GM12878 (cell line): ENCODE measurements at regions not wholly inside any gene's neighbourhood (a gene's known extent, or its start where the extent isn't known, plus 50 kb on each side); places are given as distances from the start of the nearest gene placed in this dataset.

Experiments
- ASH2L ChIP-seq: fragments of 300-600, 200-600 bp; sonication (generic); IDR thresholded peaks from 2 replicates; pipeline ENCODE4 v1.6.1; 2017; ENCODE audit warnings: low read depth, mild to moderate bottlenecking, borderline replicate concordance
- BMI1 ChIP-seq: fragments of 450-650 bp; IDR thresholded peaks from 2 replicates; pipeline ENCODE4 v1.6.1; 2016; ENCODE audit warnings: mild to moderate bottlenecking, moderate library complexity, borderline replicate concordance
- ETV6 ChIP-seq, 2 experiments: fragments of 450-650 bp in 1 of 2; IDR thresholded peaks in 1 of 2; conservative IDR thresholded peaks in 1 of 2; 2 replicates each; pipeline ENCODE4 v1.6.1; 2014; ENCODE audit warnings: antibody characterized with exemption in 1 of 2, borderline replicate concordance in 1 of 2, low read depth in 1 of 2, mild to moderate bottlenecking in 1 of 2, moderate library complexity in 1 of 2
- HDAC2 ChIP-seq: fragments of 200-600 bp; sonication (generic); IDR thresholded peaks from 2 replicates; pipeline ENCODE4 v1.6.1; 2017
- IKZF2 ChIP-seq, 2 experiments: fragments of 450-650 bp; IDR thresholded peaks; 2 replicates each; pipeline ENCODE4 v1.6.1; 2017; ENCODE audit warnings: mild to moderate bottlenecking in 2 of 2, moderate library complexity in 2 of 2
- MYC ChIP-seq: IDR thresholded peaks from 2 replicates; pipeline ENCODE4 v1.6.1; 2011; ENCODE audit warnings: mild to moderate bottlenecking, low read length, moderate library complexity, inconsistent platforms; ENCODE audit not compliant: insufficient read depth, insufficient replicate concordance, insufficient read length, severe bottlenecking
- NR2C1 ChIP-seq: fragments of 450-650 bp; IDR thresholded peaks from 2 replicates; pipeline ENCODE4 v1.6.1; 2017; ENCODE audit warnings: antibody characterized with exemption, mild to moderate bottlenecking, moderate library complexity
- NR2C2 ChIP-seq: IDR thresholded peaks from 2 replicates; pipeline ENCODE4 v1.6.1; 2011; ENCODE audit warnings: borderline replicate concordance, low read depth; ENCODE audit not compliant: control insufficient read depth, insufficient read length
- POLR2A ChIP-seq: IDR thresholded peaks from 2 replicates; pipeline ENCODE4 v1.6.1; 2011; ENCODE audit warnings: low read depth, mild to moderate bottlenecking, low read length
- YY1 ChIP-seq: IDR thresholded peaks from 2 replicates; pipeline ENCODE4 v1.6.1; 2011; ENCODE audit warnings: low read depth, mild to moderate bottlenecking, low read length
- TF ChIP-seq, protein P1 (sequence below): fragments of 450-650 bp; IDR thresholded peaks from 2 replicates; pipeline ENCODE4 v1.6.1; 2017; ENCODE audit warnings: antibody characterized with exemption, mild to moderate bottlenecking, moderate library complexity
- TF ChIP-seq, protein P2 (sequence below): fragments of 450-650 bp; IDR thresholded peaks from 2 replicates; pipeline ENCODE4 v1.6.1; 2017; ENCODE audit warnings: mild to moderate bottlenecking
- TF ChIP-seq, protein P3 (sequence below): IDR thresholded peaks from 2 replicates; pipeline ENCODE4 v1.6.1; 2012; ENCODE audit warnings: low read depth, low read length, improper control_type of control experiment
- TF ChIP-seq, protein P4 (sequence below), 3 experiments: IDR thresholded peaks in 2 of 3; conservative IDR thresholded peaks in 1 of 3; 2 replicates each; pipeline ENCODE4 v1.5.1; 2011; ENCODE audit warnings: low read depth in 3 of 3, low read length in 3 of 3, mild to moderate bottlenecking in 3 of 3, control low read depth in 2 of 3, moderate library complexity in 2 of 3, inconsistent platforms in 1 of 3, mixed read lengths in 1 of 3; ENCODE audit not compliant: control insufficient read depth in 2 of 3, insufficient read depth in 1 of 3; ENCODE audit errors: extremely low read depth in 1 of 3

DNA sequence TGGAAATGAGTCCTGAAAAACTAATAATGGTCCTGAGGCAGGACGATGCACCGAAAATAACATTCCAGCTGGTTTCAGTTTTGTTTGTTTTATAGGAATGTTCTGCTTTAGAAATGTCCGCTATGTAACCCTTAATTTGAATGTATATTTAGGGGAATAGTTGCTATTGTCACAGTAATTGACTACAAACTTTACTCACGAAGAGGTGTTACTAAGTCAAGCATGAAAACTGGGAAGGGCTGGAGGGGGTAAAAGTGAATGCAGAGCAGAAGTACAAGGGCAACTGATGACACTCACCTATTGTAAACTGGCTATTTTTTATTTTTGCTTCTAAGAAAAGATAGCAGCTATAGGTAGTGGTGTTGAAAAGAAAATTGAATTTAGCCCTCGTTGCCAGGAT lies 230.7 kb upstream of the SYT10 start:
- TF ChIP-seq, protein P1, sequence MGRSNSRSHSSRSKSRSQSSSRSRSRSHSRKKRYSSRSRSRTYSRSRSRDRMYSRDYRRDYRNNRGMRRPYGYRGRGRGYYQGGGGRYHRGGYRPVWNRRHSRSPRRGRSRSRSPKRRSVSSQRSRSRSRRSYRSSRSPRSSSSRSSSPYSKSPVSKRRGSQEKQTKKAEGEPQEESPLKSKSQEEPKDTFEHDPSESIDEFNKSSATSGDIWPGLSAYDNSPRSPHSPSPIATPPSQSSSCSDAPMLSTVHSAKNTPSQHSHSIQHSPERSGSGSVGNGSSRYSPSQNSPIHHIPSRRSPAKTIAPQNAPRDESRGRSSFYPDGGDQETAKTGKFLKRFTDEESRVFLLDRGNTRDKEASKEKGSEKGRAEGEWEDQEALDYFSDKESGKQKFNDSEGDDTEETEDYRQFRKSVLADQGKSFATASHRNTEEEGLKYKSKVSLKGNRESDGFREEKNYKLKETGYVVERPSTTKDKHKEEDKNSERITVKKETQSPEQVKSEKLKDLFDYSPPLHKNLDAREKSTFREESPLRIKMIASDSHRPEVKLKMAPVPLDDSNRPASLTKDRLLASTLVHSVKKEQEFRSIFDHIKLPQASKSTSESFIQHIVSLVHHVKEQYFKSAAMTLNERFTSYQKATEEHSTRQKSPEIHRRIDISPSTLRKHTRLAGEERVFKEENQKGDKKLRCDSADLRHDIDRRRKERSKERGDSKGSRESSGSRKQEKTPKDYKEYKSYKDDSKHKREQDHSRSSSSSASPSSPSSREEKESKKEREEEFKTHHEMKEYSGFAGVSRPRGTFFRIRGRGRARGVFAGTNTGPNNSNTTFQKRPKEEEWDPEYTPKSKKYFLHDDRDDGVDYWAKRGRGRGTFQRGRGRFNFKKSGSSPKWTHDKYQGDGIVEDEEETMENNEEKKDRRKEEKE, result no peak
- TF ChIP-seq YY1 (no peak), ASH2L (no peak), HDAC2 (no peak), ETV6 (conservative IDR thresholded peaks at IDR 0.05 in 1 of 2, IDR thresholded peaks at IDR 0.05 in 1 of 2; ENCODE audit: borderline replicate concordance in 1 of 2, low read depth in 1 of 2) (no peak), NR2C2 (no peak), BMI1 (no peak), POLR2A (no peak), MYC (no peak), NR2C1 (no peak), IKZF2 (IDR thresholded peaks at IDR 0.05) (no peak)
- TF ChIP-seq, protein P2, sequence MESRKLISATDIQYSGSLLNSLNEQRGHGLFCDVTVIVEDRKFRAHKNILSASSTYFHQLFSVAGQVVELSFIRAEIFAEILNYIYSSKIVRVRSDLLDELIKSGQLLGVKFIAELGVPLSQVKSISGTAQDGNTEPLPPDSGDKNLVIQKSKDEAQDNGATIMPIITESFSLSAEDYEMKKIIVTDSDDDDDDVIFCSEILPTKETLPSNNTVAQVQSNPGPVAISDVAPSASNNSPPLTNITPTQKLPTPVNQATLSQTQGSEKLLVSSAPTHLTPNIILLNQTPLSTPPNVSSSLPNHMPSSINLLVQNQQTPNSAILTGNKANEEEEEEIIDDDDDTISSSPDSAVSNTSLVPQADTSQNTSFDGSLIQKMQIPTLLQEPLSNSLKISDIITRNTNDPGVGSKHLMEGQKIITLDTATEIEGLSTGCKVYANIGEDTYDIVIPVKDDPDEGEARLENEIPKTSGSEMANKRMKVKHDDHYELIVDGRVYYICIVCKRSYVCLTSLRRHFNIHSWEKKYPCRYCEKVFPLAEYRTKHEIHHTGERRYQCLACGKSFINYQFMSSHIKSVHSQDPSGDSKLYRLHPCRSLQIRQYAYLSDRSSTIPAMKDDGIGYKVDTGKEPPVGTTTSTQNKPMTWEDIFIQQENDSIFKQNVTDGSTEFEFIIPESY, result no peak
- TF ChIP-seq, protein P3, sequence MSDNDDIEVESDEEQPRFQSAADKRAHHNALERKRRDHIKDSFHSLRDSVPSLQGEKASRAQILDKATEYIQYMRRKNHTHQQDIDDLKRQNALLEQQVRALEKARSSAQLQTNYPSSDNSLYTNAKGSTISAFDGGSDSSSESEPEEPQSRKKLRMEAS, result no peak
- TF ChIP-seq, protein P4, sequence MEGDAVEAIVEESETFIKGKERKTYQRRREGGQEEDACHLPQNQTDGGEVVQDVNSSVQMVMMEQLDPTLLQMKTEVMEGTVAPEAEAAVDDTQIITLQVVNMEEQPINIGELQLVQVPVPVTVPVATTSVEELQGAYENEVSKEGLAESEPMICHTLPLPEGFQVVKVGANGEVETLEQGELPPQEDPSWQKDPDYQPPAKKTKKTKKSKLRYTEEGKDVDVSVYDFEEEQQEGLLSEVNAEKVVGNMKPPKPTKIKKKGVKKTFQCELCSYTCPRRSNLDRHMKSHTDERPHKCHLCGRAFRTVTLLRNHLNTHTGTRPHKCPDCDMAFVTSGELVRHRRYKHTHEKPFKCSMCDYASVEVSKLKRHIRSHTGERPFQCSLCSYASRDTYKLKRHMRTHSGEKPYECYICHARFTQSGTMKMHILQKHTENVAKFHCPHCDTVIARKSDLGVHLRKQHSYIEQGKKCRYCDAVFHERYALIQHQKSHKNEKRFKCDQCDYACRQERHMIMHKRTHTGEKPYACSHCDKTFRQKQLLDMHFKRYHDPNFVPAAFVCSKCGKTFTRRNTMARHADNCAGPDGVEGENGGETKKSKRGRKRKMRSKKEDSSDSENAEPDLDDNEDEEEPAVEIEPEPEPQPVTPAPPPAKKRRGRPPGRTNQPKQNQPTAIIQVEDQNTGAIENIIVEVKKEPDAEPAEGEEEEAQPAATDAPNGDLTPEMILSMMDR (IDR thresholded peaks at IDR 0.05 in 2 of 3, conservative IDR thresholded peaks at IDR 0.05 in 1 of 3; ENCODE audit: control insufficient read depth in 2 of 3, extremely low read depth in 1 of 3, insufficient read depth in 1 of 3, low read depth in 3 of 3, low read length in 3 of 3), result no peak
